ENCODE measurements at regions not wholly inside any gene's neighbourhood (a gene's known extent, or its start where the extent isn't known, plus 50 kb on each side); places are given as distances from the start of the nearest gene placed in this dataset.

GRCh38 chr9:83138422-83139135 is 75.6 kb upstream of the RASEF start:
- TF ChIP-seq CTCF (conservative IDR thresholded peaks at IDR 0.05), result no peak
- TF ChIP-seq ZFX (IDR thresholded peaks at IDR 0.05), result no peak

All from C4-2B (cell line).